Ishikawa (cell line): ENCODE measurements at regions not wholly inside any gene's neighbourhood (a gene's known extent, or its start where the extent isn't known, plus 50 kb on each side); places are given as distances from the start of the nearest gene placed in this dataset.

ENCODE experiments used
- CEBPB ChIP-seq: IDR thresholded peaks from 2 replicates; pipeline ENCODE4 v1.6.1; 2012
- CREB1 ChIP-seq: IDR thresholded peaks from 2 replicates; pipeline ENCODE4 v1.6.1; 2012; ENCODE audit warnings: low read depth
- EGR1 ChIP-seq: IDR thresholded peaks from 2 replicates; pipeline ENCODE4 v1.6.1; 2012
- EP300 ChIP-seq: IDR thresholded peaks from 2 replicates; pipeline ENCODE4 v1.6.1; 2012; ENCODE audit warnings: borderline replicate concordance
- FOXM1 ChIP-seq: IDR thresholded peaks from 2 replicates; pipeline ENCODE4 v1.6.1; 2012; ENCODE audit warnings: low read depth, borderline replicate concordance
- MAX ChIP-seq: IDR thresholded peaks from 2 replicates; pipeline ENCODE4 v1.6.1; 2012
- NFIC ChIP-seq: IDR thresholded peaks from 2 replicates; pipeline ENCODE4 v1.6.1; 2012
- RAD21 ChIP-seq: IDR thresholded peaks from 2 replicates; pipeline ENCODE4 v1.6.1; 2012; ENCODE audit warnings: low read depth
- REST ChIP-seq: IDR thresholded peaks from 2 replicates; pipeline ENCODE4 v1.6.1; 2012; ENCODE audit warnings: low read depth, mild to moderate bottlenecking
- TAF1 ChIP-seq: IDR thresholded peaks from 2 replicates; pipeline ENCODE4 v1.6.1; 2012; ENCODE audit warnings: low read depth, mild to moderate bottlenecking
- TCF12 ChIP-seq: IDR thresholded peaks from 2 replicates; pipeline ENCODE4 v1.6.1; 2012; ENCODE audit warnings: low read depth
- TEAD4 ChIP-seq: IDR thresholded peaks from 2 replicates; pipeline ENCODE4 v1.6.1; 2012
- YY1 ChIP-seq: IDR thresholded peaks from 2 replicates; pipeline ENCODE4 v1.6.1; 2012; ENCODE audit warnings: low read depth
- ZBTB7A ChIP-seq: IDR thresholded peaks from 2 replicates; pipeline ENCODE4 v1.6.1; 2012; ENCODE audit warnings: low read depth
- TF ChIP-seq, protein P1 (sequence below): IDR thresholded peaks from 2 replicates; pipeline ENCODE4 v1.6.1; 2012

DNA sequence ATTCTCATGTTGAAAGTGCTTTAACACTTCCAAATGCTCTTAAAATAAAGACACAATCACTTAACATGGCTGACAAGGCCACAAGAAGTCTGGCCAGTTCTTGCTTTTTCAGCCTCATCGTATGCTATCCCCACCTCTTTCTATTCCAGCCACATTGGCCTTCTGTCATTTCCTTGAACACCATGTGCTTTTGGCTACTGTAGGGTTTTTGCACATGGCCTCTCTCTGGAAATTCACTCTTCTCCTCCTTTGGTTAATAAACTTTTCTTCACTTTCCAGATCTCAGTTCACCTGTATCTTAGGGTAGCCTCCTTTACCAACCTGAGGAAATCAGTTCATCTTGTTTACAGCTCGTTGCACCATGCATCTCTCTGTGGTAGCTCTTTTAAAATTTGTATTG lies 450.5 kb upstream of the MEX3C start:
- TF ChIP-seq NFIC (no peak), CREB1 (no peak), EP300 (no peak), FOXM1 (no peak)
- TF ChIP-seq, protein P1, sequence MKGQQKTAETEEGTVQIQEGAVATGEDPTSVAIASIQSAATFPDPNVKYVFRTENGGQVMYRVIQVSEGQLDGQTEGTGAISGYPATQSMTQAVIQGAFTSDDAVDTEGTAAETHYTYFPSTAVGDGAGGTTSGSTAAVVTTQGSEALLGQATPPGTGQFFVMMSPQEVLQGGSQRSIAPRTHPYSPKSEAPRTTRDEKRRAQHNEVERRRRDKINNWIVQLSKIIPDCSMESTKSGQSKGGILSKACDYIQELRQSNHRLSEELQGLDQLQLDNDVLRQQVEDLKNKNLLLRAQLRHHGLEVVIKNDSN, result no peak

DNA sequence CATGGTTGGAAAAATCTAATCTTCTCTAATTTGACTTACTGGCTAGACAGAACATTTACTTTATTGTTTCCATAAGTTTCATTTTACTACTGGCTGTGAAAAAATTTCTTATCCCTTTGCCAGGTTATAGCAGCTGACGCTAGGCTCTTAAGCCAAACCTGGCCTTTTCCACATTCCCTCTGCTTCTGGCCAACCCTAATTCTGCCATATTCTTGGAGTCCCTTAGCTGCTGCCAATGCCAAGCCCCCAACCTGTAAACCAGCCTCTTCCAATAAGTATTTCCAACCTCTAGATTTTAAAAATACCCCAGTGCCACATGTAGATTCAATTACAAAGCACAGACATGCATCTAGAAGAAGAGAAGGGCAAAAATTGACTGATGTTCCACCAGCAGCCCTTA lies 452.3 kb upstream of the MEX3C start:
- no peak for TF ChIP-seq EP300
- TF ChIP-seq TEAD4, result no peak
- TF ChIP-seq YY1, result no peak
- no peak for TF ChIP-seq FOXM1
- TF ChIP-seq REST, result no peak
- TF ChIP-seq TAF1, result no peak
- TF ChIP-seq EGR1, result no peak
- TF ChIP-seq TCF12, result no peak
- TF ChIP-seq CEBPB, result no peak
- no peak for TF ChIP-seq MAX
- TF ChIP-seq ZBTB7A, result no peak

DNA sequence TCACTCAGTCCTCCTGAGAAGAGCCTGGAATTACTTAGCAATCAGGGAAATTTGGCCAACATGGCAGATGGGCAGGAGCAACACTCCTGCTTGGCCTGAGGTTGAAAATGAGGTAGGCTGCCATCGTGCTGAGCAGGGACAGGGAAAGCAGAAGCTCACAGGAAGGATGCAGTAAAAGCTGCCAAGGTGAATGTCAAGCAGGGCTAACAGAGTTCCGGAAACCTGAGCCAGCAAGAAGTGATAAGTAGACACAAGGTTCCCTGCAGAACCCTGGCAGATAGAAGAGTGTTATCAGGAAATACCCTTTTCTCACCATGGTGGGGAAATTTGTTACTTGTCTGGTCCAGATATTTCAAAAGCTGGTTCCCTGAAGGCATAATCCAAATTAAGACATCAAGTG lies 454.3 kb upstream of the MEX3C start:
- TF ChIP-seq FOXM1, result no peak
- TF ChIP-seq MAX, result no peak
- no peak for TF ChIP-seq EGR1
- no peak for TF ChIP-seq TEAD4
- TF ChIP-seq RAD21, result no peak
- TF ChIP-seq, protein P1, result no peak
- TF ChIP-seq CEBPB, result no peak
- TF ChIP-seq EP300, result no peak
- TF ChIP-seq YY1, result no peak
- no peak for TF ChIP-seq CREB1
- no peak for TF ChIP-seq TAF1
- TF ChIP-seq ZBTB7A, result no peak
- TF ChIP-seq TCF12, result no peak
- no peak for TF ChIP-seq REST
- TF ChIP-seq NFIC, result no peak

GRCh38 chr18:51653507-51654213 lies 456.2 kb upstream of the MEX3C start:
- TF ChIP-seq ZBTB7A (no peak), EP300 (no peak), TEAD4 (no peak)

GRCh38 chr18:51654488-51655326 lies 457.2 kb upstream of the MEX3C start:
- TF ChIP-seq CREB1 (no peak), TCF12 (no peak), EGR1 (no peak), MAX (no peak), EP300 (no peak), FOXM1 (no peak), TEAD4 (no peak), NFIC (no peak), RAD21 (no peak), TAF1 (no peak), CEBPB (no peak)
- TF ChIP-seq, protein P1, result no peak
